Epithelial cell of esophagus (primary cell): ENCODE measurements at regions not wholly inside any gene's neighbourhood (a gene's known extent, or its start where the extent isn't known, plus 50 kb on each side); places are given as distances from the start of the nearest gene placed in this dataset.

Experiments used
- DNase-seq: peaks from one replicate; pipeline ENCODE4 v3.0.0; 2010; ENCODE audit warnings: low read depth
- H3K4me3 ChIP-seq: 2 replicates; pipeline ENCODE4 v1.5.1; 2011; ENCODE audit warnings: mild to moderate bottlenecking, low read length, control low read depth
- TF ChIP-seq, protein P1 (sequence below): IDR thresholded peaks from 2 replicates; pipeline ENCODE4 v1.5.1; 2011; ENCODE audit warnings: low read depth, mild to moderate bottlenecking, low read length, control low read depth, inconsistent platforms; ENCODE audit not compliant: insufficient read depth; ENCODE audit errors: missing control alignments

DNA sequence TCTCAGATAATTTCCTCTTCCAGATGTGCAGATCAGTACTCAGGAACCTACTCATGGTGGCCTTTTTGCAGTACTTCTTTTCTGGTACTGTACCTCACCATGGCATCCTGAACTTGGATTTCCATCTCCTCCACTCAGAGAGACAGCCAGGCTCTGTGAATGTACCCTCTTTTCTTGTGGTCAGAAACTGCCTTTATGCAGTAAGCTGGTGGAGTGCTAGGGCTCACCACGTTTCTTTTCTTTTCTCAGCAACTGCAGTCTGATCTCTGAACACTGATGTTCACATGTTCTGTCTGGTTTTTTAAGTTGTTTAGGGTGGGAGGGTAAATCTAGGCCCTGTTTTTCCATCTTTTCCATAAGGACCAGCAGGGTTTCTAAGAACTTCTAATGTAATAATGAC is 99.8 kb upstream of the NRXN3 start:
- TF ChIP-seq, protein P1, sequence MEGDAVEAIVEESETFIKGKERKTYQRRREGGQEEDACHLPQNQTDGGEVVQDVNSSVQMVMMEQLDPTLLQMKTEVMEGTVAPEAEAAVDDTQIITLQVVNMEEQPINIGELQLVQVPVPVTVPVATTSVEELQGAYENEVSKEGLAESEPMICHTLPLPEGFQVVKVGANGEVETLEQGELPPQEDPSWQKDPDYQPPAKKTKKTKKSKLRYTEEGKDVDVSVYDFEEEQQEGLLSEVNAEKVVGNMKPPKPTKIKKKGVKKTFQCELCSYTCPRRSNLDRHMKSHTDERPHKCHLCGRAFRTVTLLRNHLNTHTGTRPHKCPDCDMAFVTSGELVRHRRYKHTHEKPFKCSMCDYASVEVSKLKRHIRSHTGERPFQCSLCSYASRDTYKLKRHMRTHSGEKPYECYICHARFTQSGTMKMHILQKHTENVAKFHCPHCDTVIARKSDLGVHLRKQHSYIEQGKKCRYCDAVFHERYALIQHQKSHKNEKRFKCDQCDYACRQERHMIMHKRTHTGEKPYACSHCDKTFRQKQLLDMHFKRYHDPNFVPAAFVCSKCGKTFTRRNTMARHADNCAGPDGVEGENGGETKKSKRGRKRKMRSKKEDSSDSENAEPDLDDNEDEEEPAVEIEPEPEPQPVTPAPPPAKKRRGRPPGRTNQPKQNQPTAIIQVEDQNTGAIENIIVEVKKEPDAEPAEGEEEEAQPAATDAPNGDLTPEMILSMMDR: no peak
- H3K4me3 ChIP-seq: no peak overlapping the region
- no peak for DNase-seq

DNA sequence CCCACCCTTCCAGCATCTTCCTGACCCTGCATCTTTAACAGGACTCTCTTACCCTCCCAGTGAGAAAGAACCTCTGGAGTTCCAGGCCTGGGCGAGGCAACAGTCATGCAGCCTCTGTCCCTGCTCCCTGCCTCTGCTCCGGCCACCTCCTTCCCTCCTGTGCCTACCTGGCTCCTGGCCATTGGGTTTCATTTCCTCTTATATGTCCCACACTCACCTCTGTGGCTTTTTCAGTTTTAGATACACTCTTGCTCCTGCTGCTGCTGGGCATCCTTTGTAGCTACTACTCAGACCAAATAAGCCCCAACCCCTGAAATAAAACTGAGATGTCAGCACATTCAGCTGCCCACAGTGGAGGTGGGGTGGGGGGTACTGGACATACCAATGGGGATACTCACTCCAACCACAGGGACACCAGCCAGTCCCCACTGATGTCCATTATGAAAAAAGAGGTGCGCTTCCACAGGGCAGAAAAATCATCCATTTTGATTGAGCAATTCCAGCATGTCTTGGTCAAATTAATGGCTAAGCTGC is 99.1 kb upstream of the NRXN3 start:
- TF ChIP-seq, protein P1: no peak
- no peak overlapping the region for H3K4me3 ChIP-seq
- DNase-seq: no peak

DNA sequence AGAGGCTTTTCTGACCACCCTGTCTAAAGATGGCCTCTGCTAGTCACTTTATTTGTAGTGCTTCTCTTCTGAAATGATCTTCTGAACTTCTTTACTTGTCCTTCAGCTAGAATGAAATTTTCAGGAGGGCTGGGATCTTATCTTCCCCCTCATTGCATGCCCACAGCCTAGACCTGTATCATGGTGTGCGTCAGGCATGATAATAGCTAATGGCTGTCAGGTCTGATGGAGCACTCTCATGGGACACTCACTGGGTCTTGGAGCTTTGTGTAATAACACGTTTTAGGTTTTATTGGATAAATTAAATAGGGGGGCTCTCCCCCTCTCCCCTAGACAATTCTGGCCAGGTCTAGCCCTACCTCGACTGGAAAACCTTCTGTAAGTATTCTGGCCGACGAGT is 97.1 kb upstream of the NRXN3 start:
- TF ChIP-seq, protein P1: no peak

DNA sequence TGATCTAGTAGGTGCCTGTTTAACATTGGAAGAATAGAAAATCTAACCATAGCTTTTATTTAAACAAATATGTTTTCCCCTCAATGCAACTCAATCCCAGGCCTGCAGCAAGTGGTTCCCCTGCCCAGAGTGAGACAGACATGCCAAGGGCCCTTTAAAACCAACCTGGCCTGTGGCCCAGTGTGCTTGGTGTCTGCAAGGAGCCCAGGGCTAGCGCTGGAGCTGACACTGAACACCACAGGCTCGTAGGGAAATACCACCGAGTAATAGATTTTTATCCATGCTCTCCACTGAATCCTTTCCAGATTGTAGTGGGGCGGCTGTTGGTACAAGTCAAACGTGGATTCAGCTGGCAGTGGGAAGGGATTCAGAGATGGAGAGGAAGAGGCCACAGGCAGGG is 95.6 kb upstream of the NRXN3 start:
- no peak overlapping the region for H3K4me3 ChIP-seq
- TF ChIP-seq, protein P1: no peak
- no peak for DNase-seq

More for the DNA sequence above, 97.1 kb upstream of the NRXN3 start:
- DNase-seq: no peak
- H3K4me3 ChIP-seq: no peak overlapping the region

DNA sequence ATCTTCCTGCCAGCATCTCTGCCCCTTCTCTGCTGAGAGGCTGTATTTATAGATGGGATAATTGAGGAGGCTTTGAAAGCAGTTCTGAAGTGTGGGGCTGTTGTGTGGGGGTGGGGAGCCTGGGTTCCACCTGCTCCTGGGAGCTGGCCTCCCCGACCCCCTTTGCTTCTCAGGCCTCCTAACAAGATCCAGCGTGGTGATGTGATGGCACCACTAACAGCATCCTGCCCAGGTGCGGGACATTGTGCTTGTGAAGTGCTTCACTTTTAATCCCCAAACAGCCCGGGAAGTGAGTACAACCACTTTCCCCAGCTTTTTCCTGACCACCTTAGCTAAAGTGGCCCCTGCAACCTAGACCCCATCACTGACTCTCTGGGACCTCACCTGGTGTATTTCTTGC is 95.1 kb upstream of the NRXN3 start:
- TF ChIP-seq, protein P1: no peak
- H3K4me3 ChIP-seq: no peak overlapping the region
- DNase-seq: no peak

DNA sequence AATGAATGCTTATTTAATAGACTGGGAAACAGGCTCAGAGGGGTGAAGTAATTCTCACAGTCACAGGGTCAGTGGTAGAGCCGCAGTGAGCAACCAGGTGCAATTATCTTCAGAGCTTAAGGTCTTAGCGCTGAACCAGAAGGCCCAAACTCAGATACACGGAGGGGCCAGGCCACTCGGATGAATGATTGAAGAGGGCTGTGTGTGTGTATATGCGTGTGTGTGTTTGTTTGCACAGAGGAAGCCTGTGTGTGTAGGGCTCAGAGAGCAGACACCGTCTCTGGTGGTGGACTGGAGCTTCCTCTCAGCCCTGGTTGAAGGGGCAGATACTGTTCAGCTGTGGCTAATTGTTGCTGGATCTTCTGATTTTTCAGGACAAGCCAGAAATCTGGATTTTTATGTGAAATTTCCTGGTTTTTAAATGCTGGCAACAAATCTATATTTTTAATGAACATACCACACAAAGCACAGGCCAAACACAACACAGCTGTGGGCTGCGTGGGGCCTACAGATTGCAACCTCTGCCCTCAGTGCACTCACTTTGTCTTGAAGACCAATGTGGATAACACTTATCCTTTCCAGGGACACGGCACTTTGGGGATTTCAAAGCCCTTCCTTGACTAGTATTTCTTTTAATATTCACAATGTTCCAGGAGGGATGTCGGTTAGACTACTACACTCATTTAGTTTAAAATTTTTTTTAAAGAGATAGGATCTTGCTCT is 94.5 kb upstream of the NRXN3 start:
- TF ChIP-seq, protein P1: no peak
- H3K4me3 ChIP-seq: no peak overlapping the region
- no peak for DNase-seq

DNA sequence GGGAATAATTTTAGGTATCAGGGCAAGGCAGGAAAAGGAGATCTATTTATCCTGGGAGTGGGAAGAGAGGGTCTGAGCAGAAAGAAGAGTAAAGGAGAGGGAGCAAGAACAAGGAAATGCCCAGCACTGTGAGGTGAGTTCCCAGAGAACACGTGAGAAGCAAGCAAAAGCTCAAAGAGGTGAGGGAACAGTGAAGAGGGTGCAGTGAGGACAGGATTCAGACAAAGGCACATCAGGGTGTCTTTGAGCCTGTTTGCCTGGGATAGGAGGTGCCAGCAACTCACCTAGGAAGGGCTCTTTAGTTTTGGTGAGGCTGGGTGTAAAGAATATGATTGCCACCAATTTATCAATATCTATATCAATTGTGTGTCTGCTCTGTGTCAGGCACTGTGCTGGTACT is 88.9 kb upstream of the NRXN3 start:
- H3K4me3 ChIP-seq: no peak overlapping the region
- TF ChIP-seq, protein P1: no peak
- DNase-seq: no peak
